HG03460 (cell line): ENCODE measurements at regions not wholly inside any gene's neighbourhood (a gene's known extent, or its start where the extent isn't known, plus 50 kb on each side); places are given as distances from the start of the nearest gene placed in this dataset.

Source experiments
- ATAC-seq: cut with Tn5 transposase; IDR thresholded peaks from one replicate; pipeline ENCODE4 v1.9.1; 2021; ENCODE audit not compliant: unreplicated experiment

DNA sequence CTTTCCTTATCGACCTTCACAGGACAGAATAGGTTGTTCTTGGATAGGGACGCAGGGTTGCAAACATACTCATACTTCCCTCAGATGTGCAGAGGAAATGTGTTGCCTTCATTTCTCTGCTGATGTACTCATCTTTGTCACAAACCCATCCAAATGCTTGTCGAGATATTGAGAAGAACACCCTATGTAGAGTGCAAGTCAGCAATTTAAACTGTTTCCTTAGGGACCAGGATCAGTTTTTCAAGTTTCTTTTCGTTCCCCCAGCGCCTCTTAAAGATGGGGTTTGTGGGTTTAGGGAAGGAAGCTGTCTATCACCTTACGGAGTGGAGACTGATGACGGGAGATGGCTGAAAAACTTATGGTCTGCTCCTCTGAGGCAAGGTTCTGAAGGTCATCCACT is 474.2 kb downstream of the EPHA4 start:
- no peak for ATAC-seq

DNA sequence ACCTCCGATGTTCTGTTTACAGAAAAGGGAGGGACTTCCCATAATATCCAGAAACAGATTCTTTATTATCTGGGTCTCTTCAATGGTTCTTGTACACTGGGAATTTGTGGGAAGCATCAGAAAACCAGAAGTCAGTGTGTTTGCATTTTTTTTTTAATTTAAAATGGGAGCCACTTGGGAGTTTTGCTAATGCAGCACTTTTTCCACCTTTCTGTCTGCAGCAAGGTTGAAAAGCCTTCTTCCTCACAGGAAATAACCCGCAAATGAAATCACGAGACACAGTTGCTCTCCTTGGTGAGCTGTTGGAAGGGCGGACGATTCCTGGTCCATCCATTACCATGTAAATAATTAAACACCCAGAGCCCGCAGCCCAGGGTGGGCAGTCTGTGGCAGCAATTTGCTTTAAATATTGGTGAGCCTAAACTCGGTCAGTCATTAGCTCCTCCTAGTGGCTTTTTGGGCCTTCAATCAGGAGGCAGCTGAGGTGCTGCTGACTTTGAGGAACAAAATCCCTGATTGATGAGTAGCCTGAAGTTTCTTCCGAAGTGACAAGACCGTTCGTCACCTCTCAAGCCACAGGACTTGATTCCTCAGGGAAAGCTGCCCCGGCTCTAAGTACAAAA is 471.5 kb downstream of the EPHA4 start:
- no peak for ATAC-seq

DNA sequence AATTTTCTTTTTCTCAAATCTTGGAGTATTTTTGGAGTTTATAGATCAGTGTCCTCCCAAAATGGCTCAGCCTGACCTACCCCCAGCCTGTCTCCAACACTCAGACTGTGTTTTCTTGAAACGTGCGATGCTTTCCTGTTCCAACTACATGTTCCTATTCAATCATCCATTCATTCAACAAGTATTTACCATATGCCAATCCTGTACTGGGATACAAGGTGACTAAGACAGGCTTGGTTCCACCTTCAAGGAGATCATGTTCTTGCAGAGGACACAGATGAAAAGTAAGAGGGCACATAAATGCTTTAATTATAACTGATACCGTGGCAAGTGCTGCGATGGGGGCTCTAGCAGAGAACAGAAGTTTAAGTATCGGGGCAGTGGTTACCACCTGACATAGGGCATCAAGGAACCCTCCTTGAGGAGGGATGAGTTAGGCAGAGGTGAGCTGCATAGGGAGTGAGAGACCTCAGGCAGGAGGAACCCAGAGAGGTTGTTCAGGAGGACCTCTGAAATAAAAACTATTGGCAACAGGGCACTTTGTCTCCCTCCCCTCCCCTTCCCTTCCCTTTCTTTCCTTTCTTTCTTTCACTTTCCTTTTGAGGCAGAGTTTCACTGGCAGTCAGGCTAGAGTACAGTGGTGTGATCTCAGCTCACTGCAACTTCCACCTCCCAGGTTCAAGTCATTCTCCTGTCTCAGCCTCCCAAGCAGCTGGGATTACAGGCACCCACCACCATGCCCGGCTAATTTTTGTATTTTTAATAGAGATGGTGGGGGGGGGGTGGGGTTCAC is 469.0 kb downstream of the EPHA4 start:
- peak; percentile 52 for ATAC-seq

DNA sequence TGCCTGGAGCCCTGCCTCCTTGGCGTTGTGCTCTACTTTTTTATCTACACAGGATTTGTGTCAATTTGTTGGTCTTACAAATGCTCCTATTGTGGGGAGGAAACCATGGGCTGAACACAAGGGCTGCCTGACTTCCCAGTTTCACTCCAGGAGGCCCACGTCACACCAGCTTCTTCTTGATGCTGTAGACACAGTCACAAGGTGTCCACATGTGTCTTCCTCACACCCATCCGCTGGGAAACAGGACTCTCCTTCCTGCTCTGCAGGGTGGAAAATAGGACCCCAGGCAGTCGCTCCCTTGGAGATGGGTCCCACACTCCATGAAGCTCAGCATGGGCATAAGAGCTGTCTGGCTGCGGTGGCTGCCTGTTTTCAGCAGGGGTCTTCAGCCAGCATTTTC is 468.2 kb downstream of the EPHA4 start:
- no peak for ATAC-seq

DNA sequence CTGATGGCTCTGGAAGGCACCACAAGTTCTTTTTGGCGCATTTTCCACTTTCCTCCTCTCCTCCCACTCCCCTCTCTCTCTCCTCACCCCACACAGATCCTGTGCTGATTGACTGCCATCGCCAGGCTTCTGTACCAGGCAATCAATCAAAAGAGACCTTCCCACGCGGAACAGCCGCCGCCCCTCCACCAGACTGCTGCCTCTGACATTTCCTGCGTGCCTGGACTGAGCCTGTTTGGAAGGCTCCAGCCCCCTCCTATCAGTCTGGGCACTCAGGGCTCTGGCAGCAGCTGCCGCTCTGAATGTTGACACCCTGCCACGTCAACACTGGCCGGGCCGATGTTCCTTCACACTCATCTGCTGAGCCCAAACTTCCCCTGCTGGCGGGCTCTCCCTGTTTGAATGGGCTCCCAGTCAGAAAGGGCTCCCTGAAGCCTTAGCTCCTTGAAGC is 467.7 kb downstream of the EPHA4 start:
- ATAC-seq: peak; percentile 52

GRCh38 chr2:221106241-221106640 is 465.9 kb downstream of the EPHA4 start:
- no peak for ATAC-seq

DNA sequence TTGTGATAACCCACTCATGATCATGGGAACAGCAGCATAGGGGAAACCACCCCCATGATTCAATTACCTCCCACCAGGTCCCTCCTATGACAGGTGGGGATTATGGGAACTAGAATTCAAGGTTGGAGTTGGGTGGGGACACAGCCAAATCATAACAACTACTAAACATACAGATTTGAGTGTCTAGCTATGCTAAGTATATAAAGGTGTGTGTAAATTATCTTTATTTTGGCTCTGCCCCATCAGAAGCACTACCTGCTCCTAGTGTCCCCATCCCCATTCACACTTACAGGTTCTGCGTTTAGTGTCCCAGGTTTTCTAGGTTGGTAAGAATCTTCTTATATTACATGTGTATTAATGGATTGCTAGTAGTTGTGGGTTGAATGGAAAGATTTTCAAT is 464.7 kb downstream of the EPHA4 start:
- ATAC-seq: no peak

GRCh38 chr2:221109552-221109951 is 462.6 kb downstream of the EPHA4 start:
- peak; percentile 89 for ATAC-seq

- ATAC-seq: no peak
Observed at GRCh38 chr2:221111739-221112138, 460.4 kb downstream of the EPHA4 start.

DNA sequence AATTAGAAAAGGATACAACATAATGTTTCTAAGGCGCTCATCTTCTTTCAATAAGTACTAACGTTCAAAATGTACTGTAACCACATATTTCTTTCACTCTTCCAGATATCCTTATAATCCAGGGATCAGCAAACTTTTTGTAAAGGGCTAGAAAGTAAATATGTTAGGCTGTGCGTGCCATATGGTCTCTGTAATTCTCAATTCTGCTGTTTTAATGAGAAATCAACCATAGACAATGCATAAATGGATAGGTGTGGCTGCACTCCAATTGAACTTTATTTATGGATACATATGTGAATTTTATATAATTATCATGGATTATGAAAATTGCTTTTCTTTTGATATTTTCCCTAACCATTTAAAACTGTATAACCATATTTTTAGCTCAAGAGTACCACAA is 459.4 kb downstream of the EPHA4 start:
- ATAC-seq: no peak

DNA sequence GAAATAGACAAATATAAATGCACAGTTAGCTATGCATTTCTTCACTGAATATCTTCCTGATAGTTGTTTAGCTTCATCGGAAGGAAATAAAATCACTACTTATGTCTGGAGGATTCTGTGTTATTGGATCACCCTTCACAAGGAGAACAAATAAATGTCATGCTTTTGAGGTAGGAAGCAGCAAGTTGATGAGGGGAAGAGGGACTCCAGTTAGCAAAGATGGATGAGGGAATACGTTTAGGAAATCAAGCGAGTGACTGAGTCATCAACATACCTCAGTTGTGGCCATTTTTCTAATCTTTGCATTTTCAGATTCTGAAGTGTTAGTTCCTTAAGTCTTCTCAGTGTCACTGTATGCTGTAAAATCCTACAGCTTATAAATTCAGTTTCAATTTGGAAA is 456.2 kb downstream of the EPHA4 start:
- no peak for ATAC-seq

GRCh38 chr2:221120643-221121042 is 451.5 kb downstream of the EPHA4 start:
- peak; percentile 88 for ATAC-seq

- no peak for ATAC-seq
Observed at GRCh38 chr2:221123396-221123795, 448.7 kb downstream of the EPHA4 start.

DNA sequence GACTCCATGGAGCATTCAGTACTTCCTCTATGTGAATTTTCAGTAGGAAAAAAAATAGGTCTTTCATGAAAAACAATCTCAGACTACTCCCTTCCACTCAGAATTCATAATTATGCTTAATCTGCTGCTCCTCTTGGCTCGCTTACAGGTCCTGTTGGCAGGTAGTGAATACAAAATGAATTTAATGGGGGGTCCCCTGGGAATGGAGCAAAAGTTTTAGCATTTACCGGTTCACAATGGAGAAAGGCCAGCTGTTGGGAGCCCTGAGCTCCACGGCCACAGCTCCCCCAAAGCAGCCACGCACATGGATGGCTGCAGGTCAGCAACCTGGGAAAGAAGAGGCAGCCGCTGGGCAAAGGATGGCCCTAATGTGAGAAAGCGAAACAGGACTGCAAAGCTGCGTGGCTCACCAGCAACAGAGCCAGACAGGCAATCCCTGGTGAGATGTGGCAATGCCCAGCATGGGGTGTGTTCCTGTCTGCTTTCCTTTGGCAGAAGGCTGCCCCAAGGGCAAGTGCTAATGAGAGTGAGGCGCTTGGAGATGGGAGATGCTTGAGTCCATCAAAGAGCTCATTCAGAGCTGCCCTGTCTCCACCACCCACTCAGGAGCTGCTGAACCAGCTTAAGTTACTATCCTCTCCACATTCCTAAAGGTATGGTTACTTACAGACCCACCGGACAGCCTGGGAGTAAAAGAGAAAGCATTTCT is 447.4 kb downstream of the EPHA4 start:
- ATAC-seq: no peak

DNA sequence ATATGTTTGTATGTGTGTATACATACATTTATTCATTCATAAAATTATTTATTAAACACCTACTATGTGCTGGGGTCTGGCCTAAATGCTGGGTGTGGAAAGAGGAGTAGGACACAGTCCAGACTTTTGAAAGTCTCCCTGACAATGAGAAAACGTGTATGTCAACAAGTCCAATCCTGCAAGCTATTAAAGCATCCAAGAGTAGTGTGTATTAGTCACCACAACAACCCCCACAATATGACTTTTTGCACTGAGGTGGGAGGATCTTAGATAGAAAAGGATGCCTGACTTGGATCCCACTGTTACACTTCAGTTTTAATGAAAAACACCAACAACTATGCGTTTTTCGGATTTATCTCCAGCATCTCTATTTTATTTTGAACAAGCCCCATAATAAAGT is 446.4 kb downstream of the EPHA4 start:
- ATAC-seq: no peak

GRCh38 chr2:221129657-221130056 is 442.4 kb downstream of the EPHA4 start:
- no peak for ATAC-seq

DNA sequence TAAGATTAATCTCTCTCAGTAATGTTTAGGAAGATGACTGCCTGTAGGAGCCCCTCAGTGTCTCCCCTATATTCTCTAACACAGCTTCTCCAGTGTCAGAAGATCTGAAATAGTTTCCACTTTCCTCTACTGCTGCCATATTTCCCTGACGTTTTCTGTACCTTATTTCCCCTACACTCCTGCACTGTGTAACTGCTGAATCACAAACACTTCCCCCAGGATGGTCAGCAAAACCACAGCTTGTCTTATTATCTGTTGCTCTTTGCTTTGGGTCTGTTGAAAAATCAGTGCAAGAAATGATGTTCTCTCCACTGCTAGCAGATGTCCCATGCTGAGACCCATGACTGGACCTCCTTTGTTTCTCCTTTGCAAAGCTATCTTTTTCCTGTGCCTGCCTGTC is 441.7 kb downstream of the EPHA4 start:
- ATAC-seq: no peak

- ATAC-seq: no peak
Observed at GRCh38 chr2:221133941-221134340, 438.2 kb downstream of the EPHA4 start.

- peak; percentile 52 for ATAC-seq
Observed at GRCh38 chr2:221134718-221135117, 437.4 kb downstream of the EPHA4 start.

DNA sequence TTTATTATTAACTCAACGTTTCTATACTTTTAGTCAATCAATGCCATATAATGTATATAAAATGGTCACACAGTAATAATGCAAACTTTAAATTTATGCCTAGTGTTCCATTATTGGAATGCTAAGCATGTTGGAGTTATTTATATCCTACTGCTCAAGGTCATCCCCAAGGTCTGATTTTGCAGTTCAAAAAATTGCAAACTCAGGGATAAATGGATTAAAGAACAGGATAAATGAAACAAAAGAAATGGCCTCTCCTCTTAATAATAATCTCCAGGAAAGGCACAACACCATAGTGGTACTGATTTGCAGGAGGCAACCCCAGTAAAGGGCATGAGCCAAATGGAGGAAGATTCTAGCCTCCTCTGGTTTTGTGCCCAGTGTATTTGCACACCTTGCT is 436.4 kb downstream of the EPHA4 start:
- ATAC-seq: no peak

DNA sequence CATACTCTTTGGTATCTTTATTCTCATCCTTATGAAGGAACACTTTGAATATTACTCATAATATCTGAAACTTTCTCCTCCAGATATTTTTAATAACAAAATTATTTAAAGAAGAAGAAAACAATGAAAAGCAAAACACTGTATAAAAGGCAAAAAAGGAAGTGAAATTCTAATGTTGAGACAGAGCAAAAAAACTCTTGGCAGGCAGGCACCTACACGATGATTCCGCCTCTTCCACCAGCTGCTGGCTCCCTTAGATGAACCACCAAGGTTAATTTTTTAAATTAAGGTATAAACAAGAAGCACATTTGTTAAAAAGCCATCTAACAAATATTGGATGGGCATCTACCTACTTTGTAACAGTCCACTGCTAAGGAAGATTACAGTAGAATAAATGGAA is 434.7 kb downstream of the EPHA4 start:
- ATAC-seq: peak; percentile 41

GRCh38 chr2:221142341-221142740 is 429.8 kb downstream of the EPHA4 start:
- no peak for ATAC-seq
